ENCODE measurements at regions not wholly inside any gene's neighbourhood (a gene's known extent, or its start where the extent isn't known, plus 50 kb on each side); places are given as distances from the start of the nearest gene placed in this dataset.
A peak's percentile ranks its signal among the peaks of the same experiment; 100 is the strongest.

- no peak for DNase-seq (ENCODE audit: low read depth)
Observed at GRCh38 chrX:39834600-39834999, 263.2 kb downstream of the BCOR start.

- DNase-seq (ENCODE audit: low read depth), result no peak
Observed at GRCh38 chrX:39835241-39835640, 262.5 kb downstream of the BCOR start.

GRCh38 chrX:39835776-39836175 lies 262.0 kb downstream of the BCOR start:
- DNase-seq (ENCODE audit: low read depth), result no peak

- no peak for DNase-seq (ENCODE audit: low read depth)
Observed at GRCh38 chrX:39836802-39837420, 260.8 kb downstream of the BCOR start.

- DNase-seq (ENCODE audit: low read depth), result no peak
Observed at GRCh38 chrX:39837688-39838087, 260.1 kb downstream of the BCOR start.

- no peak for DNase-seq (ENCODE audit: low read depth)
Observed at GRCh38 chrX:39839371-39839770, 258.4 kb downstream of the BCOR start.

GRCh38 chrX:39840133-39840532 lies 257.6 kb downstream of the BCOR start:
- DNase-seq (ENCODE audit: low read depth), result no peak

- no peak for DNase-seq (ENCODE audit: low read depth)
Observed at GRCh38 chrX:39840581-39841093, 257.1 kb downstream of the BCOR start.

GRCh38 chrX:39841604-39842003 lies 256.2 kb downstream of the BCOR start:
- no peak for DNase-seq (ENCODE audit: low read depth)

- DNase-seq (ENCODE audit: low read depth), result no peak
Observed at GRCh38 chrX:39842281-39842973, 255.3 kb downstream of the BCOR start.

- DNase-seq (ENCODE audit: low read depth), result no peak
Observed at GRCh38 chrX:39843318-39843717, 254.4 kb downstream of the BCOR start.

GRCh38 chrX:39845233-39845632 lies 252.5 kb downstream of the BCOR start:
- DNase-seq (ENCODE audit: low read depth), result no peak

- DNase-seq (ENCODE audit: low read depth), result no peak
Observed at GRCh38 chrX:39846460-39846859, 251.3 kb downstream of the BCOR start.

GRCh38 chrX:39848243-39848642 lies 249.5 kb downstream of the BCOR start:
- DNase-seq (ENCODE audit: low read depth), result peak; percentile 51

GRCh38 chrX:39848900-39849299 lies 248.9 kb downstream of the BCOR start:
- DNase-seq (ENCODE audit: low read depth), result peak; percentile 77

- DNase-seq (ENCODE audit: low read depth), result no peak
Observed at GRCh38 chrX:39850209-39850608, 247.5 kb downstream of the BCOR start.

- peak; percentile 68 for DNase-seq (ENCODE audit: low read depth)
Observed at GRCh38 chrX:39850630-39851152, 247.1 kb downstream of the BCOR start.

- no peak for DNase-seq (ENCODE audit: low read depth)
Observed at GRCh38 chrX:39851745-39852455, 245.9 kb downstream of the BCOR start.

GRCh38 chrX:39852491-39852890 lies 245.3 kb downstream of the BCOR start:
- DNase-seq (ENCODE audit: low read depth), result no peak

- DNase-seq (ENCODE audit: low read depth), result no peak
Observed at GRCh38 chrX:39853417-39854030, 244.2 kb downstream of the BCOR start.

GRCh38 chrX:39854772-39855747 lies 242.7 kb downstream of the BCOR start:
- DNase-seq (ENCODE audit: low read depth), result no peak

Data from amniotic epithelial cell (primary cell).